Right hindlimb (tissue), 1 donor: ENCODE measurements at regions not wholly inside any gene's neighbourhood (a gene's known extent, or its start where the extent isn't known, plus 50 kb on each side); places are given as distances from the start of the nearest gene placed in this dataset.
A peak's percentile ranks its signal among the peaks of the same experiment; 100 is the strongest.

Experiments used
- DNase-seq: peaks from one replicate; pipeline ENCODE4 v3.0.0-alpha.2; 2018

DNA sequence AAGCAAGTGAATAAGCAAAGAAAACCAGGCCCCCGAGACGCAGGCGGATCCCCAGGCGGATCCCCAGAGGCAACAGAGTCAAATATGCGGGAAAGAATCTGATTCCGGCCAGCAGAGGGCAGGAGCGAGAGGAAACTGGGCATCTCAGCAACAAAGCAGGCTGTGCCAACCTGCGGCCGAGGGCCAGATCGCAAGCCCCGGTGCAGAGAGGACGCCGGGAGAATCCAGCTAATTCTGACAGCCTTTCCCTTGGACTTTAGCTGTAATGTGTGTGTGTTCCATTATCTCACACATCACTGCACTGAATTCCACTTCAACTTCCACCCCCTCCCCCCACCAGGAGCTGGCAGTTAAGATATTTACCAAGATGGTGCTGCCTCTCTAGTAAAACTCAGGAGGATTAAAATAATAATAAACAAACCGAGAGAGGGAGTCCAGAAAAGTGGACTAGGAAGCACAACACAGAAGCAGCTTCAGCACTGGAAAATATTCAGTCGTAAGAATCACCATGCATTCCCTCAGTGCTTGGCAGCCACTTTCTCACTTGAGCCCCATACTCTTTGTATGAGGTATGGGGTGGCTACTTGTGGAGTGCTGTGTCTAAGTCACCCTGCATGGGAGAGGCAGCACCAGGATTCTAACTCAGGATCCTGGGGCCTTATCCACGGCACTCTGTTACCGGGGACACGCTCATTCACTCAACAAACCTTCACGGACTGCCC lies 66.2 kb upstream of the SNX9 start:
- peak; percentile 88 for DNase-seq

DNA sequence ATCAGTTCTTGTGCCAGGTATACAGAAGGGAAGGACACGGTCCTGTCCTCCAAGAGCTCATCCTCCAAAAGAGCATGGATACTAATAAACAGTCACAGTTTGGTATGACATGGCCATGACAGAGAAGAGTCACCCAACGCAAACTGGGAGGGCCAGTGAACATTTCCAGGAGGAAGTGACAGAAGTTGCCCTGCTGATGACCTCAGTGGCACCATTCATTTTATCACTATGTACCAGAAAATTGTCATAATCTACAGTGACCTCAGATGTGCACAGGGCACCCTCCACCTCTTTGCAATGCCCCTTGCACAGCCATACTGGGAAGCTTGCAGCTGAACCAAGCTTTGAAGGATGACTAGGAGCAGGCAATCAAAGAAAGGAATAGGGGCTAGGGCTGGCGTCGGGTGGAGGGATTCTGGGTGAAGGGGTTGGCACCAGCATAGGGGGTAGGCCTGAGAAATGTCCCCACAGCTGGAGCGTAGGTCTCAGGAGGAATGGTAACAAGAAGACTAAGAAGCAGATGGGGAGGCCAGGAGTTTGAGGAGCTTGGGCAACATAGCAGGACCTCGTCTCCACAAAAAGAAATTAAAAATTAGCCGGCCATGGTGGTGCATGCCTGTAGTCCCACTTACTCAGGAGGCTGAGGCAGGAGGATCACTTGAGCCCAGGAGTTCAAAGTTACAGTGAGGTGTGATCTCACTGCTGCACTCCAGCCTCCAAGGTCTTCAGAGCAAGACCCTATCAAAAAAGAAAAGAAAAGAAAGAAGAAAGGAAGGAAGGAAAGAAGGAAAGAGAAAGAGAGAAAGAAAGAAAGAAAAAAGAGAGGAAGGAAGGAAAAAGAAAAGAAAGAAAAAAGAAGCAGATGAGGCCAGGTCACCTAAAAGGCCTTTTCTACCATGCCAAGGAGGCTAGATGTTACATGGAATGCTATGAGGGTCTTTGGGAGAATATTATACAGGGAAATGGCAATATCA lies 65.3 kb upstream of the SNX9 start:
- no peak for DNase-seq

DNA sequence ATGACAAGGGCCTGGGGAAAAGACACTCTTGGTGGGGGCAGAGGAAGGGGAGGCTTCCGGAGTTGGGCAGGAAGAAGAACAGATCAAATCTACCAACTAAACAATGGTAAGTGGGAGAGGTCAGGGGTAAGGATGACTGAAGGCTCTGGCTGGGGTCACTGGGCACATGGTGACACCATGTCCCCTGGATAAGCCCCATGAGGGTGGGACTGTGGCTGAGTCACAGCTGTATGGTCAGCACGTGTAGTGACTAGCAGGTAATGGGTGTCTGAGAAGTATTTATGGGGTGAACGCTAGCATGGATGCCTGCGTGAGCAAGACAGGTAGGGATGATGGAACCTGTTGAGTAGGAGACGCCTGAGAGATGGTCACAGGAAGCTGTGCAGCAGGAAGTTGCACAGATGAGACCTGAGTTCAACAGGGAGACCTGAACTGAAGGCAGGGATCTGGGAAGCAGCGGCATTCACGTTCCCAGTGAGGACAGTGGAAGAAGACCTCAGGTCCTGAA lies 64.5 kb upstream of the SNX9 start:
- DNase-seq, result no peak

DNA sequence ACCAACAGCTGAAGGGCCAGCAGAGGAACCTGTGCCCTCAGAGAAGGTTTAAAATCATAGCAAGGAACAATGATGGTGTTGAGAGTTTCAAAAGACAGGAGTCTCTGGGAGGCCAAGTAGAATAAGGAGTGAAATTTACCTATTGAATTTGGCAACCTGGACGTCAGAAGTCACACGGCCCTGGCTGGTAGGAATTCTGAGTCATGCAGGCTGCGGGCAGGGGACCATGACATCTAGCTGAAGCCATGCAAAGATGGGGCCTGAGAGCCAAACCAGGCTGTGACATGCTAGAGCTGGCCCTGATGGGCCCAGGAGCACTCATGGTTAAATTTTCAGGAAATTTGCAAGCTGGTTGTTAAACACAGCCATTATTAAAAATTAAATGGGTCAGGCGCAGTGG lies 64.0 kb upstream of the SNX9 start:
- DNase-seq, result no peak

DNA sequence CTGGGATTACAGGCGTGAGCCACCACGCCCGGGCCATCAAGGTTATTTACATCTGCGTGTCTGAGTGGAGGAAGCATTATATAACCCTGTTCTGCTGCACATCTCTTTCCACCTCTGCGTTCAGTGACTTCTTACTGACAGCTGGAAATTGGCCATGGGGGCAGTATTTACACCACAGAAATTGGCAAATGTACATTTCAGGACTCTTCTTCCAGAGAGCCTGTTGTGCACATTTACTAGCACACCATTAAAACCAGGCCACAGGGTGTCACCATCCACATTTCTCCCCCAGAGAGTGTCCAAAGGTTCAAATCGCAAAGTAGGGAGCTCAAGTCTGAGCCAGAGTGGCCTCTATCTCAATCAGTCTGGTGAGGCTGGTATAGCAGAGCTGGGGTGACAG lies 62.9 kb upstream of the SNX9 start:
- no peak for DNase-seq

DNA sequence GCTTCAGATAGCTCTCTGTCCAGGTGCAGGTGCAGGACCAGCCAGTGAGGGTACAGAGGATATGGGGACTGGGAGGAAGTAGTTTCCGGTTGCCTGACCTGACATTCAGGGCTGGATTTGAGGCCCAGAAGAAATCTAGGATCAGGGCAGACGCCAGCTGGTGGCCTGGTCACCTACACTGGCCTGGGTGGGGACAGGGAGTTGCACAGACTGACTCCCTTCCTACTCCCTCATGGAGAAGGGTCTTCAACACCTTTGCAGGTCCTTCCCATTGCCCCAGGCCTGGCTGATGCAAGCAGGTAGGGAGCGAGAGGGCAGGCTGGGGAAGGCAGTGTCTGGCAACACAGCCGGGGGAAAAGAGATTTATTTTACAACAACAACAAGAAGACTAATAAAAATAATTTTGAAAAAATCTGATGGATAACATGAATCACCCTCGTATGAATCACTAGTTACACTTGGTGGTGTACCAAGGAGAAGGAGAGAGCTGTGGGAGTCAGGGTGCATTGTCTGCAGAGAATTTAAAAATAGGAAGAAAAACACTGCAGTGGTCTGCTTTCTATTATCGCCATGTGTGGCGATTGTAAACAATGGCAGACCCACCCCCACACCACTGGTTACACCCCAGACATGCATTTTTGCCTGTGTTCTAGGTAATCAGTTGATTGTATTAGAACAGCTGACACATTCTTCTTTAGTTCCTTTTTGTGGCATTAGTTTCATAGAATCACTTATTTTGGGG lies 62.3 kb upstream of the SNX9 start:
- DNase-seq, result no peak

DNA sequence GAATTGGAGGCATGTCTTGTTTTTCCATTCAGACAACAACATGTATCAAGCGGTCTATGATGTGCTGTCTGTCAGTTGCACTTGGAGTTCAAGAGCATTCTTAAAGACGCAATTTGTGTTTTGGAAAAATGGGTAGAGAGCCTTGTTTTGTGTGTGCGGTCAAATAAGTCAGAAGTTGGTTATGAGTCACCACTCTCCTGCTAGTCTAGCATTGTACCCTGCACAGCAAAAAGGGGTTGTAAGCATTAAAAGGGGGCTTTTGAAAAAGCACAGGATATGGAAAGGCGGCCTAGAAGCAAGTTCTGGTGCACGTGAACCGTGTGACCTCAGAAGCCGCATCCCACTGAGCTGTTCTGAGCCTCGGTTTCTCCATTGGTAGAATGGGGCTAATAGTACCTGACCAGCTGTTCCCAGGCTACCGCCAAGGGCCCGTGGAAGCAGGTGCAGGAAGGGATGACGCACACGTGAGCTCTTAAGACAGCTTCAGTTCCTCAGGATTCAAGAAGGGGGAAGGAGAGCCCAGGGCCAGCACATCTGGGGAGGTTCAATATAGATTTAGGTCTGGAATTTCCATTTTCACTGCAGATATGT lies 61.6 kb upstream of the SNX9 start:
- no peak for DNase-seq

DNA sequence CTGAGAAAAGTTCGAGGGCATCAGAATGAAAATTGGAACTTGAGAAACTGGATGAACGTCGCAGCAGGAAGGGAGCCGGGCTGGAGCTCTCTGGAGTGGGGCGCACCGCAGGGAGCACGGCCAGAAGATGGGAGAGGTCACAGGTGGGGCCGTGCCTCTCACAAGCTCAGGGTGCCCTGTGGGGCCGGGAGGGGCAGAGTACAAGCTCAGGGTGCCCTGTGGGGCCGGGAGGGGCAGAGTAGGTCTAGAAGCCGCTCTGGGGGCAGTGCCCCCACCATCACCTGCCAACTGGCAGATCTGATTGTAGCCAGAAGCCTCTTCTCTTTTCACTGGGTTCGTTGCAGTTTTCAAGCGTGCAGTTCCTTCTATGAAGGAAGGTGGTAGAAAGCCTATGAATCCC lies 61.1 kb upstream of the SNX9 start:
- no peak for DNase-seq

DNA sequence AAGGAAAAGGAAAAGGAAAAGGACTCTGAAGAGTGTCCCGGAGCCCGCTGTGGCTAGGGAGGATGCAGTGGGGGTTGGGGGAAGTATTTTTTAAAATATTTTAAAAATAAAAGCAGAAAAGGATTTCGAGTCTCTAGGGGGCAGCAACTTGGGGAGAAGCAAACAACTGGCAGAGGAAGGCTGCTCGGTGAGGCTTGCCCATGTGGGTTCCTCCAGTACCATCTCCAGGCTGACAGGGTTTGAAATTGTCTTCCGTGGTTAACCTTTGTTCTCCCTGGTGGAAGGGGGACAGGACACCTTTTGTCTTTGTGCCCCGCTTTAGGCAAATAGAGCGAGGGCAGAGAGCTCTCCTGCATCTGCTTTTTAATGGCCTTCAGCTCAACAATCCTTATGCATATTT lies 60.4 kb upstream of the SNX9 start:
- DNase-seq, result no peak

DNA sequence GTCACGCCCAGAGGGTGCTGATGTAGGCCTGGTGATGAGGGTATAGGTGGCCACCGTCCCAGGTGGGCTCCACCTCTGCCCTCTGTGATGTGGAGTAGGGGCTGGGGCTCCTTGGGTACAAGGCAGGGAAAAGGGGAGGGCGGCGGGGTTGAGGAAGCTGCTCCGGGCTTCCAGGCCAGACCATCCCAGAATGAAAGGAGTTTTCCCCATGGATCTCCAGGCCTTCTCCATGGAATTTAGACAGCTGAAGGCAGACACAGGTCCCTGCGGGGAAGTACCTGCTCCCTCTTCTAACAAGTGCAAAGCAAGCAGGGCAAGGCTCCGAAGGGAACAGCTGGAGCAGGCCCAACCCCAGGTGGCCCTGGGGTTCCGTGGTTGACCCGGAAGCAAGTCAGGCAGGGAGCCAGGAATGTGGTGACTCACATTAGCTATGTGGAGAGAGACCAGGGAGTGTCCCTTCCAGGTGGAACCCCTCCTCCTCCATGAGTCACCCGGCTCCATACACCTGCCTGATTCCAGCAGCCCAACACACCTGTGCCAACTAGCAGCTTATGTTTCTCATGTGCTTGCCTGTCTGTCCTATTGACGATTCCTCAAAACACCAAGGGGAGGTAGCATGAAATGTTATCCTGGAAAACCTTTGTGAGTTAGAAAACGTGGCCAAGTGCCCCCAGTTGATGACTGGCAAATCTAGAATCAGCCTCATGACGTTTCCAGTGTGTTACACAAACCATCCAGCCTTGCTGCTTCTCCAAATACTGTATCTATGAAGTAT lies 59.7 kb upstream of the SNX9 start:
- DNase-seq, result peak; percentile 46

DNA sequence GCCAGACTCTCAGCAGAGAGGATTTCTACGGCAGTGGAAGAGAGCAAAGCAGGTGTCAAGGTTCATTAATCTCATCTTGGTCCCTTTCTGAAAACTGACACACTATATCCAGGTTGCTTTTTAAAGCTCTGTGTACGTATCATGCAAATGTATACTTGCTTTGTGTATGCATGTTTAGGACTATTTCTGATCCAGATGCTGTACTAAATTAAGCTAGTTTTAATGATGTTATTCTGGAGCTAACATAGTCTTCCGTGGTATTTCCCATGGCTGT lies 59.2 kb upstream of the SNX9 start:
- no peak for DNase-seq

DNA sequence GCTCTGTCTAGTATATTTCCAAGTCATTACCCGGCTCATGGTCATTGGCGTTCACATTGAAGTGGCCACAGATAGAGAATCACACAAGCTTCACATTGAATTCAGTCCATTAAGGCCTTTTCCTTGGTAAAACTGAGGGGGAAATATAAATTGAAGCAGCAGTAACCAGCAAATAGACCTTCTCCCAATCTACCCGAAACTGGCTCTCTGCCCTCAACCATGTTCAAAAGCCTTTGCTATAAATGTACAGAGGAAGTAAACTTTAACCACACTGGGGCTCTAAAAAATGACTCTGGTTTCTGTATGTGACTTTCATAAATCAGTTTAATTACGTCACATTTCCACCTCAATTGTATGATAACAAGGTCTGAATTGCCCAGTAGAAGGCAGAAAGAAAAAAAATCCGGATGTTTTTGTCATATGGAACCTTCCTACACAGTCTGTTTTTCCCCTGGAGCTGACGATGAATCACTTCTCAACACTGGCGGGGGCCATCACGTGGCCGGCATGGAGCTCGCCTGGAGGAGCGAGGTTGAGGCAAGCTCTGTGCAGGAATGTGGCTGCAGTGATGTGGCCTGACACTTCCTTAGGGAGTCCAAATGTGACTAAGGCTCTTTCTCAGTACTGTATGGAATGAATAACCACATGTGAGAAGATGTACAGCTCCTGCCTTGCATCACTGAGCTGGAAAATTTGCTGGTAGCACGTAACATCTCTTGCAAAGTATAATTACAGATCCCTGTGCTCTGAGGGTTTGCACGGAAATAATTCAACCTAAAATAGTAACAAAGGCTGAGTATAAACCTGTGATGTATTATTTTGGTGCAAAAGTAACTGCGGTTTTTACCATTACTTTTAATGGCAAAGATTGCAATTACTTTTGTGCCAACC lies 58.6 kb upstream of the SNX9 start:
- peak; percentile 89 for DNase-seq

DNA sequence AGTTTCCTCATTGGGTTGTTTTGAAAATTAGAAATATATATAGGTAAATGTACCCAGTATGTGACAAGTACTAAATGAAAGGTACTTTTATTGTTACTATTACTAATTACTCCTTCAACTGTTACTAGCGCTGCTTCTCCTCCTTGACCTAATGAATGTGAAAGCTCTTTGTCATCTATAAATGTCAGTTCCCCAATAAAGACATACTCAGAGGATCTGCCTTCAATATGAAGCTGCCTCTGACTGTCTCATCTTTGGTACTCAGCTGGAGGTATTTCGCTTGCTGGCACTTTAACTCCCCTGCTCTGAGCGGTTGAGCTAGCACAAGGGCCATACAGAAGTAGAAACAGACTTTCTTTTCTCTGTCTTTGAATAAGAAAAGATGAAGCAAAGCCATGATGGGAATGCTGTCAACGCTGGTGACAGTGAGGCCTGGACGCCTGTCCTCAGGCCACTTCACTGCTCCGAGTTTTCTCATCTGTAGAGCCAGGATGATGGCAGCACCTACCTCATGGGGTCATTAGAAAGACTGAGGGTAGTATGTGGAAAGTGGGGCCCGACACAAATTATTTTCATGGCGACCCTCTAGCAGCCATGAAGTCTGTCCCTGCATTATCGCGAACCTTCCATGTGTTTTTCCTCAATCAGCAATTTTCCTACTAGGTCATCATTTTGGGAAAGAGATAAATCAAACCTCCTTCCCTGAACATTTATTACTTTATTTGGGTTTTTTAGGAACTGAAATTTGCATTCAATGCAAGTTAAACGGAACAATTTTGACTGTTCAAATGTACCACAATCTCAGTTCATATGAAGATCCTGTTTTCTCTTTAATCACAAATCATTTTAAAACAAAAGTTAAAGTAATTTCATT lies 55.9 kb upstream of the SNX9 start:
- DNase-seq, result no peak

DNA sequence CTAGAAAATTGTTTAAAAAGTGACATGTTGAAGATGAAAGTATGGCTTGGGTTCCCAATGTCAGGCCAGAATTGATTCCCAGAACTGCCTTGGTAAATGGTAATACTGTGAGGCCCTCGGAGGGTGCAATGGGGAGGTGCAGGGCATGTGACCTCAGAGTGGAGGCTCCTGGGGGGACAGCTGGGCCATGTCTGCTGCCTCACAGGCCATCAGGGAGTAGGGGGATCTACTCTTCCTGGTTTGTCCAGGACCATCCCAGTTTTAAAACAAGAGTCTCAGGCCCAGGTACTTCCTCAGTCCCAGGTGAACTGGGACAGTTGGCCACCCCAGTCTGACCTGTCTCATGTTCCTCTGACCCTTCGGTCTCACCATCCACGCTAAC lies 55.3 kb upstream of the SNX9 start:
- DNase-seq, result no peak

DNA sequence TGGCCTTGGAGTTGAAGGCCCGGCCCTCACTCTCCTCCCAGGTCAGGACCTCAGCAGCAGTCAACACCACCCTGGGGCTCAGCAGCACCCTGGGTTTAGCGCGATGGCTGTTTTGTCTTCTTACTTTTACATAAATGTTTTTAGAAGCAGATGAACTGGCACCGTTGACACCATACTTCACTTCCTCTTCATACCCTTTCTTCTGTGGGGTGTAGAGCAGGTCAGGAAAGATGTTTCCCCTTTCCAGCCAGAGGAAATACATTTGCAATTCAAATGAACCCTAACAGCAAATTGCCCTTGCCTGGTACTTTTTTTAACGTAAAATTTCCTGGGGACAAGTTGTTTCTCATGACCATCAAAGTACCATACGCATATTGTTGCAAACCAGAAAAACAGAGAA lies 54.7 kb upstream of the SNX9 start:
- no peak for DNase-seq

DNA sequence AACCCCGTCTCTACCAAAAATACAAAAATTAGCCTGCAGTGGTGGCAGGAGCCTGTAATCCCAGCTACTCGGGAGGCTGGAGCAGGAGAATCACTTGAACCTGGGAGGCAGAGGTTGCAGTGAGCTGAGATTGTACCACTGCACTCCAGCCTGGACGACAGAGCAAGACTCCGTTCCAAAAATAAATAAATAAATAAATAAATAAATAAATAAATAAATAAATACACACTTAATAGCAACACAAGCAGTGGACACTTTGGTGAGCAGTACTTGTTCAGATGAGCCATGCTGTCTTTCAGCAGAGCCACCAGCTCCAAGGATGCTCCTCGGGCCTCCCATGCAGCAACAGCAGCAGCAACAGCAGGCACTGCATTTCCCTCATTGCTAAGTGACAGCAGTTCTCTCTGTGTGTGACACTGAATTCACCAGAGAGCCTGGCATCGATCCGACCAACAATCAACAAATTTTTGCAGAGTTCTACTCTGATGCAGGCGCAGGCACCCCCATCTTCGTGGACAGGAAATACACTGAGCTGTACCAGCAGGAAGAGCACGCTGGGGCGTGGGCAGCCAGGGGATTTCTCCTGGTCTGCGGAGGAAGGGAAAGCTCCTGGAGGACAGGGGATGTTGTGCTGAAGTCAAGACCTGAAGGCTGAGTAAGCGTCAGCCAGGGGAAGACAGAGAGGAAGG lies 54.0 kb upstream of the SNX9 start:
- no peak for DNase-seq

DNA sequence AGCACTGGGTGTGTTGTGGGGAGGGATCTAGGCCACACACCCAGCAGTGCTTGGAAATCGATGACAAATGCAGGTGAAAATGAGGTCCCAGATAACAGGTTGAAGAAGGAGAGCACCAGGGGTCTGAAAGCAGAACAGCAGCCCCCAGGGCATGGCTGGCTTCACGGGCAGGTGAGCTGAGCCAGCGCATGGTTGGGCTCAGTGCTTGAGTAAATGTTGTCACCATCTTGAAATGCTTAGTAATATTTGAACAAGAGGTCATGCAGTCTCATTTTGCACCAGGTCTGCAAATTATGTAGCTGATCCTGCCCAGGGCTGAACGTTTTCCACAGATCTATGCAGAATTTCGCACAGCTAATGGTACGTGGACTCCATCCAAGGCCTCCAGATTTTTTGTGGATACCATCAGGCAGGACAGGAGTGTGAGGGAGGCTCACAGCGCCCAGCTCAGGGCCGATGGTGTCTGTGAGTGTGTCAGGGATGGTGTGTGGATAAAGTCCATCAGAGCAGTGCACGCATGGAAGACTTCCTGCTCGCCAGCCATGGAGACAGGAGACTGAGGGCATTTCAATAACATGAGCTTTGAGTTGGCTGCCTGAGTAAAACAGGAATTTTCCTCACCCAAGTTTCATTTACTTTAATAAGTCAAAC lies 53.1 kb upstream of the SNX9 start:
- peak; percentile 58 for DNase-seq

DNA sequence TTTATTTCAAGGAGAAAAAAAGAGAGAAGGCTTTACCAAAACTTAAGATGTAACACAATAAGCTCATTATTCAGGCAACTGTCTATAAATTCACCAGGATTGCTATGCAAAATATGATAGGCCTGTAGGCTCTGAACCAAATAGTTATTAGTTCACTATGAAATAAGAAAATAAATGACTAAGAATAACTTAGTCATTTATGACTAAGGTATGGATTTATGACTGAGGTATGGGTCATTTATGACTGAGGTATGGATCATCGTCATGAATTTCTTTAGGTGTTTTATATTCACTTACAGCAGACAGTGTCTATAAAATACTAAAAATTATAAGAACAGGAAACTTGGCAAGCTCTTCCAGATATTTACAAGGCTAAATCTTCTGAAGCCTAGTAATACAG lies 52.1 kb upstream of the SNX9 start:
- no peak for DNase-seq

DNA sequence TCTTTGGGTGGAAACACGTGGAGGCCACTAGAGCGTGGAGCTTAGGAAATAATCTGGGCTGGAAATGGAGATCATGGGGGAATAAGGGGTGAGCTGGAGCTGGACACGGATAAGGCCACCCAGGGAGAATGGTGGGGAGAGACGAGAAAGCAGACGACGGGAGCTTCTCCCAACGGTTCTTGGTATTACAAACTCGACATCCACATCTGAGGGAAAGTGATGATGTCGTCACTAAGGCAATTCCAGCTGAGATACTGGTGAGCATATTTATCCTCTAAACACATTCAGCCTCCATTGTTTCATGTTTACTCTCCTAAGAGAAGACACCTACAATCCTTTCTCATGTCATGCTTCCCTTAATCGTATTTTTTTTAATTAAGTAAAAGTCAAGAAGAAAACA lies 50.2 kb upstream of the SNX9 start:
- no peak for DNase-seq
